ENCODE measurements at regions not wholly inside any gene's neighbourhood (a gene's known extent, or its start where the extent isn't known, plus 50 kb on each side); places are given as distances from the start of the nearest gene placed in this dataset.

DNA sequence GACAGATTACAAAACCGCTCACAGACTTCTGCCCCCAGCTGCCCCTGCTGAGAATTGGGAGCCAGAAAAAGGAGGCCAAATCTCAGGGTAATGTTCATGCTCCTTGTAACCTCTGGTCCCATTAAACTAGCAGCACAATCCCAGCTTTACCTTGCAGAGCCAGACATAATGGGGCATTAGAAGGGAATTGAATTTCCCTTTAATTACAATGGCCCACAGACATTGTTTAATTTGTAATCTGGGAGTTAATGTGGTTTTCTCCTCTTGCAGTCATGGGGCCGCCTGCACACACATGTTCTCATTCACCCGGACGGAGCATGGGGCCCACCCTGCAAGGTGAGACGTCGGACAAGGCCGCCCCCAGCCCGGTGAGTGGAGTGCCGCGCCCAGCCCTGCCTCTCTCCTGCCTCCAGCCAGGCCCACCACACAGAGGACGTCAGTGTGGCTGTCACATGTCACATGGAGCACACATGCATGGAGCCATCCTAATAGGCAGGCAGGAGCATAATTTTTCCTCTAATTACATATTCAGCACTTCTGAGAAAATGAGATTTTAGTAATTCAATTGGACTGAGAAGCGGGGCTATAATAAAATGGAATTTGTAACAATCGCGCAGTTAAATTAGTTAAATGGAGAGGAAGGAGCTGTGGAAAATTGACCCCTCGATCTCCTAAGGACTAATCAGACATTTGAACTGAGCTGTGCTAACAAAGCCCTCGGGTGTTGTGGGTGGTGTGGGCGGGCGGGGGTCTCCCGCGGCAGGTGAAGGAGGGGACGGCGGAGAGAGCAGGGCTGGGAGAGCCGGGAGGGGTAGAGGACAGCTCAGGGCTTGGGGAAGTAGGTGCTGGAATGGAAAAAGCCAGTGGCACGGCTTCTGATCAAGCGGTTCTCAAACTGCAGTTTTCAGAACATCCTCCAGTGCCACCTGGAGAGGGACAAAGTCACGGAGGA is 87.7 kb downstream of the ENGASE start:
- no peak for TF ChIP-seq ZFX (IDR thresholded peaks at IDR 0.05)
- TF ChIP-seq, protein P1, sequence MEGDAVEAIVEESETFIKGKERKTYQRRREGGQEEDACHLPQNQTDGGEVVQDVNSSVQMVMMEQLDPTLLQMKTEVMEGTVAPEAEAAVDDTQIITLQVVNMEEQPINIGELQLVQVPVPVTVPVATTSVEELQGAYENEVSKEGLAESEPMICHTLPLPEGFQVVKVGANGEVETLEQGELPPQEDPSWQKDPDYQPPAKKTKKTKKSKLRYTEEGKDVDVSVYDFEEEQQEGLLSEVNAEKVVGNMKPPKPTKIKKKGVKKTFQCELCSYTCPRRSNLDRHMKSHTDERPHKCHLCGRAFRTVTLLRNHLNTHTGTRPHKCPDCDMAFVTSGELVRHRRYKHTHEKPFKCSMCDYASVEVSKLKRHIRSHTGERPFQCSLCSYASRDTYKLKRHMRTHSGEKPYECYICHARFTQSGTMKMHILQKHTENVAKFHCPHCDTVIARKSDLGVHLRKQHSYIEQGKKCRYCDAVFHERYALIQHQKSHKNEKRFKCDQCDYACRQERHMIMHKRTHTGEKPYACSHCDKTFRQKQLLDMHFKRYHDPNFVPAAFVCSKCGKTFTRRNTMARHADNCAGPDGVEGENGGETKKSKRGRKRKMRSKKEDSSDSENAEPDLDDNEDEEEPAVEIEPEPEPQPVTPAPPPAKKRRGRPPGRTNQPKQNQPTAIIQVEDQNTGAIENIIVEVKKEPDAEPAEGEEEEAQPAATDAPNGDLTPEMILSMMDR (conservative IDR thresholded peaks at IDR 0.05), result no peak
- H3K27ac ChIP-seq, result no peak overlapping the region

DNA sequence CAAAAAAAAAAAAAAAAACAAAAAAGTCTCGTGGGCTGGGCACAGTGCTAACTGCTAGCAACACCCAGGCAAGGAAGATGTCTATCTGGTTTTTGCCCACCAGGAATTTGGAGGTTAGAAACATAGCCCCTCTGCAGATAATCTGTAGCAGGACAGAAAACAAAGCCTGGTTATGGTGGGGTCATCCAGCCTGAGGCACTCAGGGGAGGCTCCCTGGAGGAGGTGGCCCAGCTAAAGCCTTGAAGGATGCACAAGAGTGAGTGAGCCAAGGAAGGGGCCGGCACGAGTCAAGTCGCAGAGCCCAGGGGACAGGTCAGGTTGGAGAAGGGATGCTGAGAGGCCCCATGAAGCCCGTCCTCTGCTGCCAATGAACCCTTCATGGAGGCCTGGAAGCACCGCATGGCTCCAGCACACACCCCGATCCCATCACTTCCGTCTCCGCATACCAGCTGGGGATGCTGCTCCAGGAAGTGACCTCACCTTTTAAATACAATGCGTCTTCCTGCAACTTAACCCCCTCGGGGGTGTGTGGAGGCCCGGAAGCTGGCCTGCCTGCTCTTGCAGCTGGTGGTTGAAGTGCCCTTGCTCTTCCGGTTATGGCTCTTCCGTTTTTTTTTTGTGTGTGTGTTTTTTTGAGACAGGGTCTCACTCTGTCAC is 86.5 kb downstream of the ENGASE start:
- H3K27ac ChIP-seq, result no peak overlapping the region
- TF ChIP-seq, protein P1 (conservative IDR thresholded peaks at IDR 0.05), result no peak

DNA sequence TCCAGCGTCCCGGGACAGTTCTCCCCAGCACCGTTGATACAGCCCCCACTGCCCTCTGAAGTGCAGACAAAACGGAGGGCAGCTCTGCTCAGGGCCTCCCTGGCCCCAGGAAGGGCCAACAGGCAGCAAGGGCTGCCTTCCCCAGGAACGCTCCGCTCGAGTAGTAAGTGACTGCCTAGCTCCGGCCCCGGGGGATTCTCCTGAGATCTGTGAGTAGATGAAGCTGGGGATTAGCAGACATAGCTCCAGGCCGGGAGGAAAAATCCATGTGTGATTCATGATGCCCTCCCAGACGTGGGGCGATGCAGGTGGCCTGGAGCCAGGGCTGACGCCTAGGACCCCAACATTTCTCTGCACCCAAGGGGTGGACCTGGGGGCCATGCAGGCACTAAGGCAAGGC is 85.3 kb downstream of the ENGASE start:
- TF ChIP-seq ZFX (IDR thresholded peaks at IDR 0.05), result no peak
- TF ChIP-seq, protein P1 (conservative IDR thresholded peaks at IDR 0.05), result no peak
- H3K27ac ChIP-seq, result no peak overlapping the region

DNA sequence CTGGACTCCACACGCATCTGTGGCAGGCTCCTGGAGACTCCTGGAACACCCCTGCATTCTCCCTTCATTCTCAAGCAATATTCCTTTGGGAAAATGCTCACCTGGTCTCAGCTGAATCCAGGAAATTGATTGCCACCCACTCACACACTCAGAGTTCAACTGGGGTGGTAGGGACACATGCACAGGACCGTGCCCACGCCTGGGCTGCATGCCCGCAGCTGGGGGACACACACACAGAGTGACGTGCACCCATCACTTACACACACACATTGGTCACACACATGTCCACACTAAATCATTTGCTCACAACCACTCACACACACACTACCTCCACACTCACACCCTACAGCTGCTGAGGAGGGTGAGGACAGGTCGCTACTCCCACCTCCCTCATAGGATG is 84.8 kb downstream of the ENGASE start:
- TF ChIP-seq ZFX (IDR thresholded peaks at IDR 0.05), result no peak
- TF ChIP-seq, protein P1 (conservative IDR thresholded peaks at IDR 0.05), result no peak
- no peak overlapping the region for H3K27ac ChIP-seq

DNA sequence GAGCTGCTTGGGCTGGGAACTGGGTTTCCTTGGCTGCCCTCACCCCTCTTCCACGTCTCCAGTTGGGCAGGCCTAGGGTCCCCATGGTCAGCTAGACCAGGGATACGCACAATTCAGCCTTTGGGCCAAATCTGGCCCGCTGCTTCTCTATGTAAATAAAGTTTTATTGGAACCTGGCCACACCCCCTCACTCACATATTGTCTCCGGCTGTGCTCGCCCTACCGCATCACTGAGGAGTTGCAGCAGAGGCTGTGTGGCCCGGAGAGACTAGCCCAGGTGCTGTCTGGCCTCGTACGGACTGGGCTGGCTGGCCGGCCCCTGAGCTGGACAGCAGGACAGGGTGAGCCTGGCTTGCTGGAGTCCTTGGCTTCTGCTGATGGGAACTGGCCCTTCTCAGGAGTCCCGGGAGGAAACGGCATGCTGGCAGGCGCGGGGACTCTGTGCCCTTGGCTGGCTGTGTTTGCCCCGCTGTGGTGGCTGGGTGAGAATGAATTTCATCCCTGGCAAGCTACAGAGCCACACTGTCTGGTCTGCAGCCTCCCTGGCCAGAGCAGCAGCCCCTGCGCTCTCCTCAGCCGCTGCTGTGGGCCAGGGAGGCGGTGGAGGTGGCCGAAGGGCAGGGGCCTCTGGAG is 82.0 kb downstream of the ENGASE start:
- no peak overlapping the region for H3K27ac ChIP-seq
- TF ChIP-seq, protein P1 (conservative IDR thresholded peaks at IDR 0.05), result no peak
- TF ChIP-seq ZFX (IDR thresholded peaks at IDR 0.05), result no peak

DNA sequence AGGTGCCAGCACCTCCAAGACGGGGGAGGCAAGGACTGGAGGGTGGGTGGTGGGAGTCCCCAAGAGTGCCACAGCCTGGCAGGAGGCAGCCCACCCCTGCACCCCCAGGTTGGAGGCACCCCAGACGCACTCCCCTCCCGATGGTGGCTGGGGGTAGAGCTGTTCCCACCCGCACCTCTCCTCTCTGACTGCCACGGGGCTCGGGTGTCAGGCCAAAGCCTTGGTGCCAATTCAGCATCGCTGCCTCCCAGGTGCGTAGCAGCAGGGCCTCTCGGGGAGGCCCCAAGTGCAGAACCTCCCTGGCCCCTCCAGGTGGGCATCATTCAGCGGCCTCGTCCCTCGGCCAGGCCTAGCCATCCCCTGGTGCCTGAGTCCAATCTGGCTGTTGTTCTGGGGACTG is 81.1 kb downstream of the ENGASE start:
- TF ChIP-seq, protein P1 (conservative IDR thresholded peaks at IDR 0.05), result no peak
- TF ChIP-seq ZFX (IDR thresholded peaks at IDR 0.05), result no peak
- H3K27ac ChIP-seq, result no peak overlapping the region

Data from C4-2B (cell line).